Dendritic cell treated with granulocyte-macrophage colony-stimulating factor and Interleukin-4, amounts not matched to agents 40 ng/mL and 50 ng/mL, for 4 days (primary cell): ENCODE measurements at regions not wholly inside any gene's neighbourhood (a gene's known extent, or its start where the extent isn't known, plus 50 kb on each side); places are given as distances from the start of the nearest gene placed in this dataset.

ENCODE experiments used
- H3K27ac Mint-ChIP-seq: one replicate; pipeline ENCODE4 v1.8.0; 2022; ENCODE audit warnings: mild to moderate bottlenecking, mixed read lengths
- H3K27me3 Mint-ChIP-seq: one replicate; pipeline ENCODE4 v1.8.0; 2022; ENCODE audit warnings: mild to moderate bottlenecking, mixed read lengths
- H3K36me3 Mint-ChIP-seq: one replicate; pipeline ENCODE4 v1.8.0; 2022; ENCODE audit warnings: low read depth, mixed read lengths
- H3K4me1 Mint-ChIP-seq: one replicate; pipeline ENCODE4 v1.8.0; 2022; ENCODE audit warnings: low read depth, mixed read lengths
- H3K4me3 Mint-ChIP-seq: one replicate; pipeline ENCODE4 v1.8.0; 2022; ENCODE audit warnings: mild to moderate bottlenecking, moderate library complexity, mixed read lengths
- H3K9me3 Mint-ChIP-seq: one replicate; pipeline ENCODE4 v1.8.0; 2022; ENCODE audit warnings: mixed read lengths
- intact Hi-C: fragments of 100-400 bp; cut with micrococcal nuclease; formaldehyde crosslinking; loops from one replicate; pipeline ENCODE4 v1.15.0; 2022

GRCh38 chr3:21059404-21059803, 691.6 kb downstream of the ZNF385D start:
- Mint-ChIP-seq H3K4me3 (no peak overlapping the region), H3K9me3 (peaks cover 22% of the 10 kb centered on the region), H3K27me3 (no peaks in the 10 kb centered on the region), H3K36me3 (no peaks in the 10 kb centered on the region), H3K27ac (no peak overlapping the region), H3K4me1 (no peaks in the 10 kb centered on the region)
- intact Hi-C loops: no loop called here

GRCh38 chr3:21056293-21056692, 694.7 kb downstream of the ZNF385D start:
- Mint-ChIP-seq H3K4me1 (no peaks in the 10 kb centered on the region), H3K4me3 (no peak overlapping the region), H3K27me3 (no peaks in the 10 kb centered on the region), H3K36me3 (no peaks in the 10 kb centered on the region), H3K9me3 (peaks cover 32% of the 10 kb centered on the region), H3K27ac (no peak overlapping the region)
- intact Hi-C loops: no loop called here

GRCh38 chr3:21055015-21055414, 696.0 kb downstream of the ZNF385D start:
- Mint-ChIP-seq H3K4me1 (no peaks in the 10 kb centered on the region), H3K27me3 (no peaks in the 10 kb centered on the region), H3K9me3 (peaks cover 44% of the 10 kb centered on the region), H3K4me3 (no peak overlapping the region), H3K36me3 (no peaks in the 10 kb centered on the region), H3K27ac (no peak overlapping the region)
- intact Hi-C loops: no loop called here

- intact Hi-C loops: no loop called here
- H3K4me3 Mint-ChIP-seq: no peak overlapping the region
- H3K36me3 Mint-ChIP-seq: no peaks in the 10 kb centered on the region
- H3K27ac Mint-ChIP-seq: no peak overlapping the region
- no peaks in the 10 kb centered on the region for H3K27me3 Mint-ChIP-seq
- peaks cover 44% of the 10 kb centered on the region for H3K9me3 Mint-ChIP-seq
- no peaks in the 10 kb centered on the region for H3K4me1 Mint-ChIP-seq
These were observed 696.9 kb downstream of the ZNF385D start for GRCh38 chr3:21054064-21054463.

GRCh38 chr3:21049334-21050062, 701.5 kb downstream of the ZNF385D start:
- H3K9me3 Mint-ChIP-seq: peaks cover 31% of the 10 kb centered on the region
- H3K4me3 Mint-ChIP-seq: no peak overlapping the region
- no peak overlapping the region for H3K27ac Mint-ChIP-seq
- intact Hi-C loops: no loop called here
- no peaks in the 10 kb centered on the region for H3K4me1 Mint-ChIP-seq
- no peaks in the 10 kb centered on the region for H3K36me3 Mint-ChIP-seq
- no peaks in the 10 kb centered on the region for H3K27me3 Mint-ChIP-seq

GRCh38 chr3:21043139-21043538, 707.9 kb downstream of the ZNF385D start:
- no peaks in the 10 kb centered on the region for H3K4me1 Mint-ChIP-seq
- H3K9me3 Mint-ChIP-seq: peaks cover 26% of the 10 kb centered on the region
- H3K36me3 Mint-ChIP-seq: no peaks in the 10 kb centered on the region
- H3K4me3 Mint-ChIP-seq: no peak overlapping the region
- H3K27me3 Mint-ChIP-seq: no peaks in the 10 kb centered on the region
- intact Hi-C loops: no loop called here
- no peak overlapping the region for H3K27ac Mint-ChIP-seq

- intact Hi-C loops: no loop called here
- Mint-ChIP-seq H3K4me3 (no peak overlapping the region), H3K9me3 (peaks cover 21% of the 10 kb centered on the region), H3K27ac (no peak overlapping the region), H3K36me3 (no peaks in the 10 kb centered on the region), H3K4me1 (no peaks in the 10 kb centered on the region), H3K27me3 (no peaks in the 10 kb centered on the region)
These were observed 708.8 kb downstream of the ZNF385D start for GRCh38 chr3:21042184-21042583.

GRCh38 chr3:21041621-21042020, 709.4 kb downstream of the ZNF385D start:
- peaks cover 21% of the 10 kb centered on the region for H3K9me3 Mint-ChIP-seq
- H3K4me3 Mint-ChIP-seq: no peak overlapping the region
- no peaks in the 10 kb centered on the region for H3K4me1 Mint-ChIP-seq
- no peaks in the 10 kb centered on the region for H3K36me3 Mint-ChIP-seq
- H3K27me3 Mint-ChIP-seq: no peaks in the 10 kb centered on the region
- intact Hi-C loops: no loop called here
- H3K27ac Mint-ChIP-seq: no peak overlapping the region

- H3K9me3 Mint-ChIP-seq: peaks cover 33% of the 10 kb centered on the region
- intact Hi-C loops: no loop called here
- H3K4me1 Mint-ChIP-seq: no peaks in the 10 kb centered on the region
- no peaks in the 10 kb centered on the region for H3K27me3 Mint-ChIP-seq
- no peak overlapping the region for H3K4me3 Mint-ChIP-seq
- no peak overlapping the region for H3K27ac Mint-ChIP-seq
- no peaks in the 10 kb centered on the region for H3K36me3 Mint-ChIP-seq
These were observed 714.1 kb downstream of the ZNF385D start for GRCh38 chr3:21036888-21037287.

GRCh38 chr3:21028412-21028811, 722.6 kb downstream of the ZNF385D start:
- H3K9me3 Mint-ChIP-seq: peaks cover 13% of the 10 kb centered on the region
- intact Hi-C loops: no loop called here
- no peaks in the 10 kb centered on the region for H3K4me1 Mint-ChIP-seq
- H3K27ac Mint-ChIP-seq: no peak overlapping the region
- H3K36me3 Mint-ChIP-seq: no peaks in the 10 kb centered on the region
- no peaks in the 10 kb centered on the region for H3K27me3 Mint-ChIP-seq
- H3K4me3 Mint-ChIP-seq: no peak overlapping the region

GRCh38 chr3:21024563-21024962, 726.4 kb downstream of the ZNF385D start:
- Mint-ChIP-seq H3K4me3 (no peak overlapping the region), H3K4me1 (no peaks in the 10 kb centered on the region), H3K36me3 (no peaks in the 10 kb centered on the region), H3K9me3 (peaks cover 13% of the 10 kb centered on the region), H3K27me3 (no peaks in the 10 kb centered on the region), H3K27ac (no peak overlapping the region)
- intact Hi-C loops: no loop called here

- Mint-ChIP-seq H3K27ac (no peak overlapping the region), H3K27me3 (no peaks in the 10 kb centered on the region), H3K9me3 (peaks cover 29% of the 10 kb centered on the region), H3K36me3 (no peaks in the 10 kb centered on the region), H3K4me3 (no peak overlapping the region), H3K4me1 (no peaks in the 10 kb centered on the region)
- intact Hi-C loops: no loop called here
These were observed 730.3 kb downstream of the ZNF385D start for GRCh38 chr3:21020681-21021080.

GRCh38 chr3:21020043-21020442, 731.0 kb downstream of the ZNF385D start:
- Mint-ChIP-seq H3K4me3 (no peak overlapping the region), H3K4me1 (no peaks in the 10 kb centered on the region), H3K27ac (no peak overlapping the region), H3K36me3 (no peaks in the 10 kb centered on the region), H3K9me3 (peaks cover 30% of the 10 kb centered on the region), H3K27me3 (no peaks in the 10 kb centered on the region)
- intact Hi-C loops: no loop called here

GRCh38 chr3:21017115-21017852, 733.7 kb downstream of the ZNF385D start:
- H3K4me1 Mint-ChIP-seq: no peaks in the 10 kb centered on the region

More at GRCh38 chr3:21017115-21017852, 733.7 kb downstream of the ZNF385D start:
- H3K27ac Mint-ChIP-seq: no peak overlapping the region
- H3K9me3 Mint-ChIP-seq: peaks cover 43% of the 10 kb centered on the region
- no peaks in the 10 kb centered on the region for H3K27me3 Mint-ChIP-seq
- no peaks in the 10 kb centered on the region for H3K36me3 Mint-ChIP-seq
- intact Hi-C loops: no loop called here
- H3K4me3 Mint-ChIP-seq: no peak overlapping the region
